HG03025 (cell line): ENCODE measurements at regions not wholly inside any gene's neighbourhood (a gene's known extent, or its start where the extent isn't known, plus 50 kb on each side); places are given as distances from the start of the nearest gene placed in this dataset.
"Not testable (repeated sequence)": the region's sequence is repeated elsewhere in the genome, so short reads cannot be mapped to it uniquely, and the experiment has no call there.

Experiments
- ATAC-seq: cut with Tn5 transposase; IDR thresholded peaks from one replicate; pipeline ENCODE4 v1.9.1; 2021; ENCODE audit warnings: mild to moderate bottlenecking, moderate library complexity; ENCODE audit not compliant: unreplicated experiment, low FRiP score

- ATAC-seq, result not testable (repeated sequence)
Measured at GRCh38 chr6:57860481-57861315, 543.3 kb downstream of the PRIM2 start.

- ATAC-seq, result not testable (repeated sequence)
Measured at GRCh38 chr6:57870083-57870482, 552.7 kb downstream of the PRIM2 start.

GRCh38 chr6:57873424-57873823 lies 556.0 kb downstream of the PRIM2 start:
- not testable (repeated sequence) for ATAC-seq

GRCh38 chr6:57876659-57877058 lies 559.2 kb downstream of the PRIM2 start:
- ATAC-seq, result not testable (repeated sequence)

GRCh38 chr6:57877729-57878128 lies 560.3 kb downstream of the PRIM2 start:
- not testable (repeated sequence) for ATAC-seq

- not testable (repeated sequence) for ATAC-seq
Measured at GRCh38 chr6:57878792-57879191, 561.4 kb downstream of the PRIM2 start.

- peak; percentile 56 for ATAC-seq
Measured at GRCh38 chr6:57898850-57899249, 581.4 kb downstream of the PRIM2 start.

GRCh38 chr6:57900687-57901399 lies 583.4 kb downstream of the PRIM2 start:
- not testable (repeated sequence) for ATAC-seq

- ATAC-seq, result not testable (repeated sequence)
Measured at GRCh38 chr6:57901445-57901844, 584.0 kb downstream of the PRIM2 start.

GRCh38 chr6:57904356-57904755 lies 586.9 kb downstream of the PRIM2 start:
- not testable (repeated sequence) for ATAC-seq

- not testable (repeated sequence) for ATAC-seq
Measured at GRCh38 chr6:57915300-57915699, 597.9 kb downstream of the PRIM2 start.

GRCh38 chr6:57942966-57943365 lies 625.5 kb downstream of the PRIM2 start:
- not testable (repeated sequence) for ATAC-seq

GRCh38 chr6:57946084-57946768 lies 628.8 kb downstream of the PRIM2 start:
- ATAC-seq, result not testable (repeated sequence)

GRCh38 chr6:57946769-57947091 lies 629.3 kb downstream of the PRIM2 start:
- not testable (repeated sequence) for ATAC-seq

GRCh38 chr6:57948481-57948880 lies 631.1 kb downstream of the PRIM2 start:
- not testable (repeated sequence) for ATAC-seq

GRCh38 chr6:57950430-57950829 lies 633.0 kb downstream of the PRIM2 start:
- ATAC-seq, result not testable (repeated sequence)

- ATAC-seq, result not testable (repeated sequence)
Measured at GRCh38 chr6:57966757-57967156, 649.3 kb downstream of the PRIM2 start.

GRCh38 chr6:57971956-57972355 lies 654.5 kb downstream of the PRIM2 start:
- not testable (repeated sequence) for ATAC-seq

GRCh38 chr6:57974653-57975052 lies 657.2 kb downstream of the PRIM2 start:
- no peak for ATAC-seq

- ATAC-seq, result not testable (repeated sequence)
Measured at GRCh38 chr6:57975127-57975526, 657.7 kb downstream of the PRIM2 start.

- not testable (repeated sequence) for ATAC-seq
Measured at GRCh38 chr6:57976371-57976770, 658.9 kb downstream of the PRIM2 start.
